ENCODE measurements at regions not wholly inside any gene's neighbourhood (a gene's known extent, or its start where the extent isn't known, plus 50 kb on each side); places are given as distances from the start of the nearest gene placed in this dataset.

DNA sequence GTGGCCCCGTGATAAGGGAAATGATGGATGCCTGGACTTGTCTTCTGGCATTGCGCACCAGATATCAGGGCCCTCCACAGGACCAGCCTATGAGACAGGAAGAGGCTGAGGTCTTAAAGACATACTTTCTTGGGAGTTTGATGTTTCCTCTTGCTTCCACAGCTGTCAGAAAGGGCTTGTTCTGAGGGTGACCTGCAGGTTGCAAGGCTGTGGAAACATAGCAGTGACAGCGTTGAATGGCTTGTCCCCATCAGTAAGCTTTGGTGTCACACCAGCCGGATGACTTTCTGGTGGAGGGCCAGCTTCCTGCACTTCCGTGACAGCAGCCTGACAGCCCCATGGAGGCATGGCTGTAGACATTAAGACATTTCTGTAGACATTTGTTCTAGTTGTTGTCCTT, 143.2 kb downstream of the C9orf152 start:
- ATAC-seq (peak; percentile 19), DNase-seq (peak in 1 of 4 donors; percentile 58)
- Histone ChIP-seq H3K4me1 (peaks cover 17 to 64% of the 10 kb centered on the region in 2 donors), H3K27me3 (no peaks in the 10 kb centered on the region), H3K27ac (peak overlapping the region; percentile 44 to 57), H3K4me3 (no peak overlapping the region), H3K36me3 (no peaks in the 10 kb centered on the region), H3K9me3 (no peaks in the 10 kb centered on the region)
- intact Hi-C loops (cut with DNase I), result loop anchor here in 1 of 2 donors (10.0 kb wide), 1 partner anchor 60 kb away; no protein-coding TSS in a partner anchor
- no peak for TF ChIP-seq CTCF (IDR thresholded peaks at IDR 0.05)

DNA sequence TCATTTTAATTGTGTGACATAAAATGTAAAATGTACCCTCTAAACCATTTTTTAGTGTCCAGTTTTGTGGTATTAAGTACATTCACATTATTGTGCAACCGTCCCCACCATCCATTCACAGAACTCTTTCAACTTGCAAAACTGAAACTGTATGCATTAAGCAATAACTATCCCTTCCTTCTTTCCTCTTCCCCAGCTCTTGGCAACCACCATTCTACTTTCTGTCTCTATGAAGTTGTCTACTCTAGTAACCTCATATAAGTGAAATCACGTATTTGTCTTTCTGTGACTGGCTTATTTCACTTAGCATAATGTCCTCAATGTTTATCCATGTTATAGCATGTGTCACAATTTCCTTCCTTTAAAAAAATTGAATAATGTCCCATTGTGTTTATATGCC, 142.4 kb downstream of the C9orf152 start:
- TF ChIP-seq CTCF (IDR thresholded peaks at IDR 0.05), result no peak
- no peaks in the 10 kb centered on the region for H3K9me3 ChIP-seq
- no peaks in the 10 kb centered on the region for H3K36me3 ChIP-seq
- intact Hi-C loops (cut with DNase I), result loop anchor here in 1 of 2 donors (10.0 kb wide), 1 partner anchor 59 kb away; no protein-coding TSS in a partner anchor
- no peak overlapping the region for H3K4me3 ChIP-seq
- H3K4me1 ChIP-seq, result peaks cover 17 to 60% of the 10 kb centered on the region in 2 donors
- DNase-seq (peak in 2 of 4 donors; percentile 40 to 76), ATAC-seq (peak; percentile 41)
- no peaks in the 10 kb centered on the region for H3K27me3 ChIP-seq
- peak overlapping the region; percentile 44 to 57 for H3K27ac ChIP-seq

DNA sequence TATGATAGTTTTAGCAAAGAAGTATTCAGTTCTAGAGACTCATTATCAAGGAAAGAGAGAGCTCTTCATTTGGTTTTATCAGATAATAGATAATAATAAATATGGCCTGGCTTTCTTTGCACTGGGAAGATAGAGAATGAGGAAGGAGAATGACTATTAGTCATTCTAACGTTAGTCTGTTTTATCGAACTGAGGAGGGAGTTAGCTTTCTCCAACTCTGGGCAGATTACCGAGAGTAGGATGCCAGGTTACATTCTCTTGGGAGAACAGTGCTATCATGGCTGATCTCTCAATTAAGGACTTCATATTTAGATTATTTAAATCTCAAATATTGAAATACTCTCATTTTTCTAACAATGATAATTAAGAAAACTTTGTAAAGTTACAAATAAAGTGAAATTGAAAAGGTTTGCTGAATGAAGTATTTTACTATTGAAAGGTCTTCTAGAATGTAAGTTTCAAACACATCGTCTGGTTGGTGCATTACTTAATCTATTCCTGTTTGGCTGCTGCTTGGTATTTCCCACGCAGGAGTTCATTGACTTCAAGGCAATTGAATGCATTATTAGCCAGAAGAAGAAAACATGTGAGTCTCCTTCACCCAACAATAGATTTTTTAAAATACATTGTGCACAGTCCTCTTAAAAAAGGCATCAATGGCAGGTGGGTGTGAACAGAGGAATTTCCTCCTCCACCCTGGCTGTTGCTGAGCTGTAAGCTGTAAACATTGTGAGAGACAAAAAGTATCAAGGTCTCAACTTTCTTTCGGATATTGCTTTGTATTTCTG, 140.8 kb downstream of the C9orf152 start:
- Histone ChIP-seq H3K36me3 (no peaks in the 10 kb centered on the region), H3K27ac (peak overlapping the region; percentile 23 to 57), H3K4me3 (no peak overlapping the region), H3K27me3 (no peaks in the 10 kb centered on the region), H3K9me3 (no peaks in the 10 kb centered on the region), H3K4me1 (peaks cover 17 to 71% of the 10 kb centered on the region in 2 donors)
- intact Hi-C loops (cut with DNase I), result loop anchor here in 1 of 2 donors (10.0 kb wide), 1 partner anchor 58 kb away; no protein-coding TSS in a partner anchor
- no peak for TF ChIP-seq CTCF (IDR thresholded peaks at IDR 0.05)
- no peak for DNase-seq
- no peak for ATAC-seq

DNA sequence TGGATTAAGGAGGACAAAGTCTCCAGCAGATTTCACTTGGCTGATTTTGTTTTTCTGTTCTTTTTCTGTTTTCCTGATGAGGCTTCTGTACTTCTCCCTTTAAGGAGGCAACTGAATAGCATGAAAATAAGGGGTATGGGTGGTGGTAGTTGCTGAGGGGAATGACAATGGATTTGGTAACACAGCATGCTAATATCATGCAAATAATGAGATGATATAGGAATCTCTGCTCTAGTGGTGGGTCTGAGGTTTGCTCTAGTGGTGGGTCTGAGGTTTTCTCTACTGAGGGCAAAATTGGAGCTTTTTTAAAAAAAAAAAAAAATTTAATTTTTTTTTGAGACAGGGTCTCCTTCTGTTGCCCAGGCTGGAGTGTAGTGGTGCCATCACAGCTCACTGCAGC, 139.7 kb downstream of the C9orf152 start:
- Histone ChIP-seq H3K27me3 (no peaks in the 10 kb centered on the region), H3K36me3 (no peaks in the 10 kb centered on the region), H3K9me3 (no peaks in the 10 kb centered on the region), H3K4me1 (peaks cover 17 to 81% of the 10 kb centered on the region in 2 donors), H3K4me3 (no peak overlapping the region), H3K27ac (peak overlapping the region in 1 of 2 donors; percentile 57)
- TF ChIP-seq CTCF (IDR thresholded peaks at IDR 0.05), result no peak
- intact Hi-C loops (cut with DNase I), result loop anchor here in 1 of 2 donors (10.0 kb wide), 1 partner anchor 57 kb away; no protein-coding TSS in a partner anchor
- ATAC-seq (no peak), DNase-seq (no peak)

Measured in left lung (tissue), 4 donors.